CD4-positive, CD25-positive, alpha-beta regulatory T cell (primary cell): ENCODE measurements at regions not wholly inside any gene's neighbourhood (a gene's known extent, or its start where the extent isn't known, plus 50 kb on each side); places are given as distances from the start of the nearest gene placed in this dataset.

Source experiments
- ATAC-seq, 2 donors: fragments of 150-1000 bp; cut with Tn5 transposase; one replicate each; pipeline ENCODE4 v1.10.0; 2021; ENCODE audit warnings: low read depth in 2 of 2, moderate number of reproducible peaks in 2 of 2, moderate library complexity in 1 of 2
- DNase-seq, 3 donors: peaks; one replicate each; pipeline versions ENCODE4 v3.0.0 to v3.0.0-alpha.2; 2012 to 2022; ENCODE audit warnings: mixed read lengths in 1 of 3
- H3K27ac ChIP-seq: one replicate; pipeline ENCODE4 v1.7.0; 2013; ENCODE audit warnings: mild to moderate bottlenecking, low read length; ENCODE audit not compliant: insufficient read depth, poor library complexity, severe bottlenecking
- H3K27me3 ChIP-seq: one replicate; pipeline ENCODE4 v1.7.0; 2013; ENCODE audit warnings: low read length; ENCODE audit not compliant: control insufficient read depth, insufficient read depth
- H3K36me3 ChIP-seq: one replicate; pipeline ENCODE4 v1.7.0; 2013; ENCODE audit warnings: mild to moderate bottlenecking, low read length, moderate library complexity; ENCODE audit not compliant: control insufficient read depth, insufficient read depth
- H3K4me1 ChIP-seq: 2 replicates; pipeline ENCODE4 v1.7.0; 2013; ENCODE audit warnings: mild to moderate bottlenecking, low read length; ENCODE audit not compliant: insufficient read depth, control insufficient read depth, poor library complexity, severe bottlenecking
- H3K4me3 ChIP-seq: one replicate; pipeline ENCODE4 v1.7.0; 2013; ENCODE audit warnings: low read depth, mild to moderate bottlenecking, low read length, moderate library complexity
- H3K9me3 ChIP-seq, 2 experiments: 1 replicate in 1 of 2; 2 replicates in 1 of 2; pipeline ENCODE4 v1.7.0; 2013; ENCODE audit warnings: low read length in 2 of 2, mild to moderate bottlenecking in 1 of 2, moderate library complexity in 1 of 2; ENCODE audit not compliant: control insufficient read depth in 2 of 2
- H3K27ac Mint-ChIP-seq, 3 donors: one replicate each; pipeline ENCODE4 v1.8.0; 2020 to 2022; ENCODE audit warnings: mild to moderate bottlenecking in 3 of 3, mixed read lengths in 3 of 3, moderate library complexity in 2 of 3
- H3K27me3 Mint-ChIP-seq: one replicate; pipeline ENCODE4 v1.8.0; 2022; ENCODE audit warnings: mild to moderate bottlenecking, mixed read lengths
- H3K36me3 Mint-ChIP-seq: one replicate; pipeline ENCODE4 v1.8.0; 2020; ENCODE audit warnings: mixed read lengths
- H3K4me1 Mint-ChIP-seq, 4 donors: one replicate each; pipeline ENCODE4 v1.8.0; 2020 to 2022; ENCODE audit warnings: mixed read lengths in 4 of 4, mild to moderate bottlenecking in 1 of 4
- H3K4me3 Mint-ChIP-seq, 4 donors: one replicate each; pipeline ENCODE4 v1.8.0; 2020 to 2022; ENCODE audit warnings: mild to moderate bottlenecking in 4 of 4, mixed read lengths in 4 of 4, moderate library complexity in 3 of 4
- H3K9me3 Mint-ChIP-seq, 7 donors: one replicate each; pipeline ENCODE4 v1.8.0; 2020 to 2022; ENCODE audit warnings: mixed read lengths in 7 of 7, mild to moderate bottlenecking in 3 of 7, moderate library complexity in 2 of 7

DNA sequence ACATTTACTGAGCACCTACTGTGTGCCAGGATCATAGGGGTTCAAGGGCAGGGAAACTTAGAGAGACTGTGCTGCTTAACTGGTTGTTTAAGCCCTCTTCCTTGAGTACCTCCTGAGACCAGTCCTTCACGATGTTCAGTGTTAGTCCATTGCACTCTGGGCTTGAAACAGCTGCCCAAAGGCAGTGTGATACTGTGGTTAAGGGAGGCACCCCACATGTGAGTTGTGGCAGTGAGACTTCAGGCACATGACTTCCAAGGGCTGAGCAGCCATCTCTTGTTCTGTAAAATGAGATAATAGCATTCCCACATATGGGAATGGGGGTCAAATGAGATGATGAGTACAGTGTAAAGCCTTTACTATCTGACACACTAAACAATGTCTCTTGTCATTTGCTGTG is 75.1 kb downstream of the LINGO1 start:
- no peaks in the 10 kb centered on the region for H3K4me1 Mint-ChIP-seq
- no peaks in the 10 kb centered on the region for H3K9me3 ChIP-seq
- H3K4me3 Mint-ChIP-seq: no peak overlapping the region
- H3K36me3 Mint-ChIP-seq: no peaks in the 10 kb centered on the region
- H3K4me3 ChIP-seq: no peak overlapping the region
- no peaks in the 10 kb centered on the region for H3K4me1 ChIP-seq
- H3K27ac ChIP-seq: no peak overlapping the region
- no peak overlapping the region for H3K27ac Mint-ChIP-seq
- peaks cover 5% of the 10 kb centered on the region for H3K27me3 Mint-ChIP-seq
- H3K27me3 ChIP-seq: no peaks in the 10 kb centered on the region
- H3K36me3 ChIP-seq: no peaks in the 10 kb centered on the region
- peaks cover 0 to 2% (median 0%) of the 10 kb centered on the region in 7 donors for H3K9me3 Mint-ChIP-seq
- DNase-seq (no peak), ATAC-seq (no peak)

DNA sequence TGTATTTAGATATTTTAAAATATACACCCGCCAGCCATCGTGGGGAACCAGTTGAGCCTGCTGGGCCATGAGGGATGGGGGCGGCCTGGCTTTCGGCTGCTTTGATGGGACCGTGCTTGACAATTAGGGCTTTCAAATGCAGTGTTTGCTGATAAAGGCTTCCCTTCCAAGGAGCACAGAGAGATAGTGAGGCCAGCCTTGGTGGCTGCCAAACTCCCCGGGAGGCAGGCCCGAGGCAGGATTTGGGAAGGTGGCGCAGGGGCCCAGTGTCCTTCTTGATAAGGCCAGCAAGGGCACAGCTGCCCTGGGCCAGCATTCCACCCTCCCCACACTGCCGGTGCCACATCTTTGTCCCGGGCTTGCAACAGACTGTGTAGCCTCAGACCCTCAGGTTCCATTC is 75.6 kb downstream of the LINGO1 start:
- peaks cover 0 to 2% (median 0%) of the 10 kb centered on the region in 7 donors for H3K9me3 Mint-ChIP-seq
- H3K27me3 Mint-ChIP-seq: peaks cover 5% of the 10 kb centered on the region
- Histone ChIP-seq H3K4me1 (no peaks in the 10 kb centered on the region), H3K9me3 (no peaks in the 10 kb centered on the region), H3K36me3 (no peaks in the 10 kb centered on the region), H3K27ac (no peak overlapping the region), H3K4me3 (no peak overlapping the region), H3K27me3 (no peaks in the 10 kb centered on the region)
- no peaks in the 10 kb centered on the region for H3K36me3 Mint-ChIP-seq
- no peak for DNase-seq
- H3K4me1 Mint-ChIP-seq: no peaks in the 10 kb centered on the region
- H3K27ac Mint-ChIP-seq: no peak overlapping the region
- ATAC-seq: no peak
- H3K4me3 Mint-ChIP-seq: no peak overlapping the region

DNA sequence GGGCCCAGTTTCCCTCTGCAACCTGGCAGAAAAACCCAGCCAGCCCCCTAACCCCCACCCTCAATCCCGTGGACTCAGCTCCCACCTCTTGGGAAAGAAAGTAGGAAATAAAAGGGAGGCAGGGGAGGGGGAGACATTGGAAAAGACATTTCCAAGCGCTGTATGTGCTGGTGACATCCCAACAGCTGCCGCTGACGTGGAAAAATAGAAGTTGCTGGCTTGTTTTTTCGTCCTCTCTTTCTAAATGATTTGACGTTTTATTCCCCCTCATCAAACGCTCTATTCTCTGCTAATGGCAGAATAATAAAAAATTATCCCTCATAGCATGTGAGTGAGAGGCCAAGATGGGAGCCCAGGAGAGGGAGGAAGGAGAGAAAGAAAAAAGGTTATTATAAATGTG is 76.1 kb downstream of the LINGO1 start:
- peaks cover 5% of the 10 kb centered on the region for H3K27me3 Mint-ChIP-seq
- DNase-seq (no peak), ATAC-seq (no peak)
- Histone ChIP-seq H3K27ac (no peak overlapping the region), H3K4me3 (no peak overlapping the region), H3K27me3 (no peaks in the 10 kb centered on the region), H3K9me3 (no peaks in the 10 kb centered on the region), H3K36me3 (no peaks in the 10 kb centered on the region), H3K4me1 (no peaks in the 10 kb centered on the region)
- no peaks in the 10 kb centered on the region for H3K36me3 Mint-ChIP-seq
- H3K4me3 Mint-ChIP-seq: no peak overlapping the region
- H3K9me3 Mint-ChIP-seq: peaks cover 0 to 2% (median 0%) of the 10 kb centered on the region in 7 donors
- no peak overlapping the region for H3K27ac Mint-ChIP-seq
- no peaks in the 10 kb centered on the region for H3K4me1 Mint-ChIP-seq

DNA sequence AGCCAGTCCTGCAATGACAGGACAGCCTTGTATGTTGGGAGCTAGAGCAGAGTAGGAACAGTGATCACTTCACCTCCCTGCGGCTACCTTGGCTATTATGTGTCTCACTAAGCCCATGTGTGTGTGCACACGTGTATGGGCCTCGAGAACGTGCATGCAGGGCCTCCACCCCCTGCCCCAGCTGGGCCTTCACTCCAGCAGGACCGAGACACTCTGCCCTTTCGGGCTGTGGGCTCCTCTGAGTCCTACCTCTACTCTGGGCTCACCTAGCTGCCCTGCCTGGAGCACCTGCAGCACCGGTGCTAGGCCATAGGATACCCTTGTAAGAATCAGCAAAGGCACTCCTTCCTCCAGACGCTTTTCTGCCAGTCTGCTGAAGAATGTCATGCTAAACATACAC is 77.5 kb downstream of the LINGO1 start:
- DNase-seq (no peak), ATAC-seq (no peak)
- Histone ChIP-seq H3K9me3 (no peaks in the 10 kb centered on the region), H3K4me3 (no peak overlapping the region), H3K4me1 (no peaks in the 10 kb centered on the region), H3K27me3 (no peaks in the 10 kb centered on the region), H3K36me3 (no peaks in the 10 kb centered on the region), H3K27ac (no peak overlapping the region)
- Mint-ChIP-seq H3K4me1 (no peaks in the 10 kb centered on the region), H3K4me3 (no peak overlapping the region), H3K27ac (no peak overlapping the region), H3K9me3 (peaks cover 0 to 2% (median 0%) of the 10 kb centered on the region in 7 donors), H3K27me3 (peaks cover 9% of the 10 kb centered on the region), H3K36me3 (no peaks in the 10 kb centered on the region)

DNA sequence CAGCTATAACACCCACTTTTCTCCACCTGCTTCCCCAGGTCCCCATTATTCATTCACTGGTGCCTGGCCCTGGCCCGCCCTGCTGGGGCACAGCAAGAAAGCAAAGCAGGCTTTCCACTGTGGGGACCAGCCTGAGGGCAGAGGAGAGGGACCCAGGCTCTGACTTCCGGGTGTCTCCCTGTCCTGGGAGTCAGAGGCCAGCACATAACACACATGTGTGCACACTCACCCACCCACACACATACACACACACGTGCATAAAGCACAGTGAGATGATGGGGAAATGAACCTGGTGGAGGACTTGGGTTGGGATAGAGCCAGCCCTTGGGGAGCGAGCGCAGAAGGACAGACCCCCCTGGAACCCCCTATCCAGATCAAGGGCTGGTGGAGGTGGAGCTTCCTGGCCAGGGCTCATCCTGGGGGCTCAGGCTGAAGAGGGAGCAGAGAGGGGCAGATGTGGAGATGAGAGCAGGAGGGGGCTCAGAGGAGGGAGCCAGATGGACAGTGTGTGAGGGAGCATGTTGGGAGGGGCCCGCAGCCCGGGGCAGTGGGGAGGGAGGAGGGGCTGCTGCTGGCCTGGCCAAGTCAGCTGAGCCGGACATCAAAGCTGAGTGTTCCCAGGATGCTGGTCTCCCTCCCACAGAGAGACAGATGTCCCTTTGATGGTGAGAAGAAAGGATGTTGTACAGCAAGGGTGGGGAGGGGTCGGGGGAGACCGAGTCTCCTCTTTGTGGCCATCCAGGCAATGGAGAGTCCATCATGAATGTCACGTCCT is 78.2 kb downstream of the LINGO1 start:
- H3K36me3 ChIP-seq: no peaks in the 10 kb centered on the region
- DNase-seq: no peak
- H3K4me3 Mint-ChIP-seq: no peak overlapping the region
- H3K27me3 Mint-ChIP-seq: peaks cover 9% of the 10 kb centered on the region
- H3K9me3 ChIP-seq: no peaks in the 10 kb centered on the region
- no peaks in the 10 kb centered on the region for H3K36me3 Mint-ChIP-seq
- no peaks in the 10 kb centered on the region for H3K27me3 ChIP-seq
- H3K4me1 Mint-ChIP-seq: no peaks in the 10 kb centered on the region
- no peak overlapping the region for H3K4me3 ChIP-seq
- no peak overlapping the region for H3K27ac Mint-ChIP-seq
- H3K9me3 Mint-ChIP-seq: peaks cover 0 to 2% (median 0%) of the 10 kb centered on the region in 7 donors
- H3K27ac ChIP-seq: no peak overlapping the region
- H3K4me1 ChIP-seq: no peaks in the 10 kb centered on the region
- ATAC-seq: no peak

DNA sequence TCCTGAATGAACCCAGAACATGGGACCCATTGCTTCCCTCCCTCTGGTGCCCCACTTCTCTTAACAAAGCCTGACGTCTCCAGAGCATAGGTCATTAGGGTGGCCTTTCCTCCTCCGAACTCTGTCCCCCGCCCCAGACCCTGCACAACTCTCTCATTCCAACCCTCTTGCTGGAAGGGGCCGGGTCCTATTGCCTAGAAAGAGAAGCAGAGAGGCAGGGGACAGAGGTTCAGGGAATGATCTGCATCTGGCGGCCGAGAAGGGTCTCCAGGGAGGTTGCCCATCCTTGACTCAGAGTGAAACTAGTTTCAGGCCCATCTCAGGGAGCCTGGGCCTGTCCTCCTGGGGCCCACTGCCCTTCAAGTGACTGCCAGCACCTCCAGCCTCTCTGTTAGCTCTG is 79.0 kb downstream of the LINGO1 start:
- Histone ChIP-seq H3K9me3 (no peaks in the 10 kb centered on the region), H3K27me3 (no peaks in the 10 kb centered on the region), H3K4me1 (no peaks in the 10 kb centered on the region), H3K4me3 (no peak overlapping the region), H3K27ac (no peak overlapping the region), H3K36me3 (no peaks in the 10 kb centered on the region)
- DNase-seq: no peak
- H3K27me3 Mint-ChIP-seq: peaks cover 9% of the 10 kb centered on the region
- no peaks in the 10 kb centered on the region for H3K36me3 Mint-ChIP-seq
- no peaks in the 10 kb centered on the region for H3K9me3 Mint-ChIP-seq
- ATAC-seq: no peak
- H3K4me3 Mint-ChIP-seq: no peak overlapping the region
- no peak overlapping the region for H3K27ac Mint-ChIP-seq
- peaks cover 0 to 2% (median 0%) of the 10 kb centered on the region in 4 donors for H3K4me1 Mint-ChIP-seq

DNA sequence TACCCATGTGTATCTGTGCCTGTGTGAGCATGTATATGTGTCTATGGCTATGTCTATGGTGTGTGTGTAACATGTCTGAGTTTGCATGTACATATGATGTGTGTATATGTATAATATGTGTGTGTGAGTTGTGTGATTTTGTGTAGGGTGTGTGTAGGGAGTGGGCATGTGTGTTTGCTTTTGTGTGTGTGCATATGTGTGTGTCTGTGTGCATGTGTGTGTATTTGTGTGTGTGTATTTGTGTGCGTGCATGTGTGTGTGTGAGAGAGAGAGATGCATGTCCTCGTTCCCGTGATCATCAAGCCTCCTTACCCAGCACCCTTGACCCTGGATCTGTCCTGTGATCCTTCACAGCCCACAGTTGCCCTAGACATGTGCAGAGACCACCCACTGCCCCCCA is 79.5 kb downstream of the LINGO1 start:
- no peak overlapping the region for H3K27ac ChIP-seq
- H3K27me3 ChIP-seq: no peaks in the 10 kb centered on the region
- no peak overlapping the region for H3K4me3 ChIP-seq
- H3K36me3 ChIP-seq: no peaks in the 10 kb centered on the region
- Mint-ChIP-seq H3K4me3 (no peak overlapping the region), H3K27ac (peak overlapping the region in 1 of 3 donors; percentile 1), H3K36me3 (no peaks in the 10 kb centered on the region), H3K4me1 (peaks cover 0 to 2% (median 0%) of the 10 kb centered on the region in 4 donors), H3K9me3 (no peaks in the 10 kb centered on the region), H3K27me3 (peaks cover 9% of the 10 kb centered on the region)
- H3K4me1 ChIP-seq: no peaks in the 10 kb centered on the region
- H3K9me3 ChIP-seq: no peaks in the 10 kb centered on the region
- ATAC-seq (no peak), DNase-seq (no peak)

DNA sequence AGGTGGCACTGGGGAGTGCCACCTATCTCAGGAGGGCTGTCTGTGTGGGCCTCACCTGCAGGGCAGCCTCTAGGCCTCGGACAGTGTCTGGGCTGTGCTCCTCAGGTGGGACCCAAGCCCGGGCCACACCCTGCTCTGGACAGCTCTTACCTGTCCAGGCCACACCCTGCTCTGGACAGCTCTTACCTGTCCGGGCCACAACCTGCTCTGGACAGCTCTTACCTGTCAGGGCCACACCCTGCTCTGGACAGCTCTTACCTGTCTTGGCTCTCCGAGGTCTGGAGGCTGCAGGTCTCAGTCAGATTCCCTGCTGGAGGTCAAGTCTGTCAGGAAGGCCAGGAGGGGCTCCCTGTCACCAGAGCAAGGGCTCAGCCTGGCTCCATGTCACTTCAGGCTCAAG is 80.6 kb downstream of the LINGO1 start:
- ATAC-seq (no peak), DNase-seq (no peak)
- Mint-ChIP-seq H3K27ac (no peak overlapping the region), H3K4me3 (no peak overlapping the region), H3K27me3 (peaks cover 9% of the 10 kb centered on the region), H3K4me1 (peaks cover 0 to 2% (median 0%) of the 10 kb centered on the region in 4 donors), H3K9me3 (no peaks in the 10 kb centered on the region), H3K36me3 (no peaks in the 10 kb centered on the region)
- Histone ChIP-seq H3K4me3 (no peak overlapping the region), H3K4me1 (no peaks in the 10 kb centered on the region), H3K27ac (no peak overlapping the region), H3K9me3 (peaks cover 0 to 4% of the 10 kb centered on the region in 2 experiments), H3K36me3 (no peaks in the 10 kb centered on the region), H3K27me3 (no peaks in the 10 kb centered on the region)
